ENCODE measurements at regions not wholly inside any gene's neighbourhood (a gene's known extent, or its start where the extent isn't known, plus 50 kb on each side); places are given as distances from the start of the nearest gene placed in this dataset.

DNA sequence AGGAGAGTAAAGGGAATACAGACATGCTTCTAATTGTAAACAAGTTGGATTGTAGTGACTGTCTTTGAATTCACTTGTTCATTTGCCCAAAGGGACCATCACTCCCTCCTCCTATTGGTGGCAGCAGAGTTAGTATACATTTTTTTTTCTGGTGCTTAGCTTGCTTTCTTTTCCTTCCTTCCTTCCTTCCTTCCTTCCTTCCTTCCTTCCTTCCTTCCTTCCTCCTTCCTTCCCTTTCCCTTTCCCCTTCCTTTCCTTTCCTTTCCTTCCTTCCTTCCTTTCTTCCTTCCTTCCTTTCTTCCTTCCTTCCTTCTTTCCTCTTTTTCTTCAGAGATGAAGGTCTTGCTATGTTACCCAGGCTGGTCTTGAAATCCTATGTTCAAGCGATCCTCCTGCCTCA is 94.8 kb upstream of the ATP6AP2 start:
- no peaks in the 10 kb centered on the region for H3K36me3 ChIP-seq
- no peak overlapping the region for H3K4me3 ChIP-seq
- no peaks in the 10 kb centered on the region for H3K9me3 ChIP-seq
- no peaks in the 10 kb centered on the region for H3K4me1 ChIP-seq
- no peak overlapping the region for H3K27ac ChIP-seq
- no peaks in the 10 kb centered on the region for H3K27me3 ChIP-seq
- TF ChIP-seq, protein P1, sequence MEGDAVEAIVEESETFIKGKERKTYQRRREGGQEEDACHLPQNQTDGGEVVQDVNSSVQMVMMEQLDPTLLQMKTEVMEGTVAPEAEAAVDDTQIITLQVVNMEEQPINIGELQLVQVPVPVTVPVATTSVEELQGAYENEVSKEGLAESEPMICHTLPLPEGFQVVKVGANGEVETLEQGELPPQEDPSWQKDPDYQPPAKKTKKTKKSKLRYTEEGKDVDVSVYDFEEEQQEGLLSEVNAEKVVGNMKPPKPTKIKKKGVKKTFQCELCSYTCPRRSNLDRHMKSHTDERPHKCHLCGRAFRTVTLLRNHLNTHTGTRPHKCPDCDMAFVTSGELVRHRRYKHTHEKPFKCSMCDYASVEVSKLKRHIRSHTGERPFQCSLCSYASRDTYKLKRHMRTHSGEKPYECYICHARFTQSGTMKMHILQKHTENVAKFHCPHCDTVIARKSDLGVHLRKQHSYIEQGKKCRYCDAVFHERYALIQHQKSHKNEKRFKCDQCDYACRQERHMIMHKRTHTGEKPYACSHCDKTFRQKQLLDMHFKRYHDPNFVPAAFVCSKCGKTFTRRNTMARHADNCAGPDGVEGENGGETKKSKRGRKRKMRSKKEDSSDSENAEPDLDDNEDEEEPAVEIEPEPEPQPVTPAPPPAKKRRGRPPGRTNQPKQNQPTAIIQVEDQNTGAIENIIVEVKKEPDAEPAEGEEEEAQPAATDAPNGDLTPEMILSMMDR (IDR thresholded peaks at IDR 0.05) = no peak
- TF ChIP-seq POLR2A (IDR thresholded peaks at IDR 0.05) = no peak
- DNase-seq = no peak
- intact Hi-C loops (cut with DNase I; ENCODE audit: low total_unique reads) = no loop called here

DNA sequence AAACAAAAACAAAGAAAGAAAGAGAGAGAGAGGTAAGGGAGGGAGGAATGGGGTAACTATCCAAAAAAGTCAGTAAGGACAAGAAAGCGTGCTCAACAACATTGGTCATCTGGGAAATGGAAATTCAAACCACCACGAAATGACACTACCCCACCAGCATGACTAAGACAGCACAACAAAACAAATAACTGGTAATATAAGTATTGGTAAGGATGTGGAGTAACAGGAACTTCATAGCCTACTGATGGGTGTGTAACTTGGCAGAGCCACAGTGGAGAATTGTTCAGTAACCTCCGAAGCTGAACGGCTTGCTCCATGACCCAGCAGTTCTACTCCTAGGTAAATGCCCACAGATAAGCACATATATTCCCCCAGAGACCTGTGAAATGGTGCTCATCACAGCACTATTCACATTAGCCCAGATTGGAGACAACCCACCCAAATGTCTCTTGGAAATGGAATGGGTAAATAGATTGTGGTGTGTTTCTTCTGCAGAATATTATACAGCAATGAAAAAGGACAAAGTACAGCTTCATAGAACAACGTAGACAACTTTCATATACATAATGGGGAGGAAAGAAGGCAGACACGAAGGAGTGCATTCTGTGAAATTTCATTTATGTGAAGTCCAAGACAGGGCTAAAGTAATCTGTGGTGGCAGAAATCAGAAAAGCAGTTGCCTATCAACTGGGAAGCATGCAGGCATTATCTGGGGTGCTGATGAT is 95.5 kb upstream of the ATP6AP2 start:
- intact Hi-C loops (cut with DNase I; ENCODE audit: low total_unique reads) = no loop called here

GRCh38 chrX:40484408-40485091 is 96.2 kb upstream of the ATP6AP2 start:
- no peaks in the 10 kb centered on the region for H3K36me3 ChIP-seq
- intact Hi-C loops (cut with DNase I; ENCODE audit: low total_unique reads) = no loop called here
- no peaks in the 10 kb centered on the region for H3K27me3 ChIP-seq
- no peak overlapping the region for H3K4me3 ChIP-seq
- H3K9me3 ChIP-seq = no peaks in the 10 kb centered on the region
- no peaks in the 10 kb centered on the region for H3K4me1 ChIP-seq
- TF ChIP-seq POLR2A (IDR thresholded peaks at IDR 0.05) = no peak
- TF ChIP-seq, protein P1 (IDR thresholded peaks at IDR 0.05) = no peak
- no peak overlapping the region for H3K27ac ChIP-seq
- no peak for DNase-seq

More for the DNA sequence above, 95.5 kb upstream of the ATP6AP2 start:
- Histone ChIP-seq H3K4me1 (no peaks in the 10 kb centered on the region), H3K36me3 (no peaks in the 10 kb centered on the region), H3K27ac (no peak overlapping the region), H3K4me3 (no peak overlapping the region), H3K27me3 (no peaks in the 10 kb centered on the region), H3K9me3 (no peaks in the 10 kb centered on the region)
- DNase-seq = no peak
- TF ChIP-seq, protein P1 (IDR thresholded peaks at IDR 0.05) = no peak
- TF ChIP-seq POLR2A (IDR thresholded peaks at IDR 0.05) = no peak

- TF ChIP-seq, protein P1 (IDR thresholded peaks at IDR 0.05) = no peak
- TF ChIP-seq POLR2A (IDR thresholded peaks at IDR 0.05) = no peak
- H3K4me1 ChIP-seq = no peaks in the 10 kb centered on the region
- H3K27me3 ChIP-seq = no peaks in the 10 kb centered on the region
- no peak overlapping the region for H3K27ac ChIP-seq
- H3K9me3 ChIP-seq = no peaks in the 10 kb centered on the region
- H3K4me3 ChIP-seq = no peak overlapping the region
- DNase-seq = no peak
- H3K36me3 ChIP-seq = no peaks in the 10 kb centered on the region
- intact Hi-C loops (cut with DNase I; ENCODE audit: low total_unique reads) = no loop called here
These were observed 97.3 kb upstream of the ATP6AP2 start for GRCh38 chrX:40483502-40483901.

DNA sequence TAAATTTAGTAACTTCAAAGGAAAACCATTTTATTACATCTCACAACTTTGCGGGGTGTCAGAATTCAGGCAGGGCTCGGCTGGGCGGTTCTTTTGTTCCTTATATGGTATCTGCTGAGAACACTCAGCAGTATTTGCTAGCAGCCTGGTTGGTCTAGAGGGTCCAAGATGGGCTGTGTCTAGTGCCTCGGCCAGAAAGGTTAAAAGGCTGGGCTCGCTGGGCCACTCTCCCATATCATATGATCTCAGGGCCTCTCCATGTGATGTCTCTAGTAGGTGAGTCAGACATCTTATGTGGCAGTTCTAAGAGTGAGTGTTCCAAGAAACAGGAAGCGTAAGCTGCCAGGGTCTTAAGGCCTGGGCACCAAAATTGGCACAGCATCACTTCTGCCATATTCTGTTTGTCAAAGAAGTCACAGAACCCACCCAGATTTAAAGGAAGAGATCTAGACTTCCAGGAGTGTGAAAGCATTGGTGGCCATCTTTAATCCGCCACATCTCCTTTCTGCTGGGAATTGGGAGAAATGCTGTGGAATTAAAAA is 100.9 kb upstream of the ATP6AP2 start:
- H3K36me3 ChIP-seq = no peaks in the 10 kb centered on the region
- intact Hi-C loops (cut with DNase I; ENCODE audit: low total_unique reads) = no loop called here
- no peak overlapping the region for H3K27ac ChIP-seq

More for the DNA sequence above, 100.9 kb upstream of the ATP6AP2 start:
- H3K4me1 ChIP-seq = no peaks in the 10 kb centered on the region
- no peak for DNase-seq
- peaks cover 0 to 5% of the 10 kb centered on the region in 2 donors for H3K27me3 ChIP-seq
- no peaks in the 10 kb centered on the region for H3K9me3 ChIP-seq
- H3K4me3 ChIP-seq = no peak overlapping the region
- no peak for TF ChIP-seq POLR2A (IDR thresholded peaks at IDR 0.05)
- TF ChIP-seq, protein P1 (IDR thresholded peaks at IDR 0.05) = no peak

All from uterus (tissue), 3 donors.